ENCODE measurements at regions not wholly inside any gene's neighbourhood (a gene's known extent, or its start where the extent isn't known, plus 50 kb on each side); places are given as distances from the start of the nearest gene placed in this dataset.
"Not testable (repeated sequence)": the region's sequence is repeated elsewhere in the genome, so short reads cannot be mapped to it uniquely, and the experiment has no call there.

DNA sequence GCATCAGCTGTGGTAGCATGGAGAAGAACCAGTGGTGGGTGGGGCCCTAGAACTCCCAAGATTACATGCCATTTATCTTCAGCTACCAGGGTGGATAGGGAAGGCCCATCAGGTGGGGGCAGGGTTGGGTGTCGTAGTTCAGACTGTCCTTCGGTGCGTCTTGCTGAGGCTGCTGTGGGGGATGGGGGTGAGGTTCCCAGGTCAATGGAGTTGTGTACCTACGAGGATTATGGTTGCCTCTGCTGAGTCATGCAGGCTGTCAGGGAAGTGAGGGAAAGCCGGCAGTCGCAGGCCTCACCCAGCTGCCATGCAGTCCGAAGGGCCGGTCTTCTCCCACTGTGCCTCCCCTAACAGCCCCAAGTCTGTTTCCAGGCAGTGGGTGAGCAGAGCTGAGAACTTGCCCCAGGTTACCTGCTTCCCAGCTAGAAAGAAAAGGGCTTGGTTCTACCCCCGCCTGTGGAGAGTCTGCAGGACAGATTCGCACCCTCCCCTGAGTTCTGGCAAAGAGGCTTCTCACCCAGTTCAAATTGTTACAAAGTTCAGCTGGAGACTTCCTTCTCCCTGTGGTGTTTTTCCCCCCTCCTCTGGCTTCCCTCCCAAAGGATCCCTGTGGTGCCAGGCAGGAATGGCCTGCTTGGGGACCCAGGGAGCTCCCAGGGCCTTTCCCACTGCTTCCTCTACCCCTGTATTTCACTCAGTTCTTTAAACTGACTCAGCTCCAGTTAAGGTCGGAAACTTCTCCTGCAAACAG lies 342.7 kb downstream of the KLF13 start:
- not testable (repeated sequence) for TF ChIP-seq ZNF48 (tag by site-specific recombination; IDR thresholded peaks at IDR 0.05); ZNF777 (tag by site-specific recombination; IDR thresholded peaks at IDR 0.05; ENCODE audit: borderline replicate concordance); ZNF561 (tag by site-specific recombination; IDR thresholded peaks at IDR 0.05; ENCODE audit: borderline replicate concordance); SP3 (tag by site-specific recombination; IDR thresholded peaks at IDR 0.05); REPIN1 (tag by site-specific recombination; IDR thresholded peaks at IDR 0.05; ENCODE audit: low read depth); ZNF24 (tag by site-specific recombination; IDR thresholded peaks at IDR 0.05); ZNF121 (tag by site-specific recombination; IDR thresholded peaks at IDR 0.05)
- TF ChIP-seq, protein P1, sequence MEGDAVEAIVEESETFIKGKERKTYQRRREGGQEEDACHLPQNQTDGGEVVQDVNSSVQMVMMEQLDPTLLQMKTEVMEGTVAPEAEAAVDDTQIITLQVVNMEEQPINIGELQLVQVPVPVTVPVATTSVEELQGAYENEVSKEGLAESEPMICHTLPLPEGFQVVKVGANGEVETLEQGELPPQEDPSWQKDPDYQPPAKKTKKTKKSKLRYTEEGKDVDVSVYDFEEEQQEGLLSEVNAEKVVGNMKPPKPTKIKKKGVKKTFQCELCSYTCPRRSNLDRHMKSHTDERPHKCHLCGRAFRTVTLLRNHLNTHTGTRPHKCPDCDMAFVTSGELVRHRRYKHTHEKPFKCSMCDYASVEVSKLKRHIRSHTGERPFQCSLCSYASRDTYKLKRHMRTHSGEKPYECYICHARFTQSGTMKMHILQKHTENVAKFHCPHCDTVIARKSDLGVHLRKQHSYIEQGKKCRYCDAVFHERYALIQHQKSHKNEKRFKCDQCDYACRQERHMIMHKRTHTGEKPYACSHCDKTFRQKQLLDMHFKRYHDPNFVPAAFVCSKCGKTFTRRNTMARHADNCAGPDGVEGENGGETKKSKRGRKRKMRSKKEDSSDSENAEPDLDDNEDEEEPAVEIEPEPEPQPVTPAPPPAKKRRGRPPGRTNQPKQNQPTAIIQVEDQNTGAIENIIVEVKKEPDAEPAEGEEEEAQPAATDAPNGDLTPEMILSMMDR (tag by site-specific recombination; IDR thresholded peaks at IDR 0.05), result not testable (repeated sequence)

Measured in HEK293 (cell line).